CD14-positive monocyte (primary cell): ENCODE measurements at regions not wholly inside any gene's neighbourhood (a gene's known extent, or its start where the extent isn't known, plus 50 kb on each side); places are given as distances from the start of the nearest gene placed in this dataset.

ENCODE experiments used
- DNase-seq, 3 donors: peaks; one replicate each; pipeline ENCODE4 v3.0.0-alpha.2; 2011 to 2022
- H2AFZ ChIP-seq: 2 replicates; pipeline ENCODE4 v1.6.0; 2012; ENCODE audit warnings: mild to moderate bottlenecking, low read depth, low read length, inconsistent platforms; ENCODE audit not compliant: insufficient read depth, poor library complexity, severe bottlenecking
- H3K27ac ChIP-seq, 2 donors: 1 replicate in 1 of 2; 2 replicates in 1 of 2; pipeline ENCODE4 v1.5.1; 2012 to 2013; ENCODE audit warnings: low read length in 2 of 2, control low read depth in 1 of 2, inconsistent platforms in 1 of 2, low read depth in 1 of 2, mild to moderate bottlenecking in 1 of 2
- H3K27me3 ChIP-seq, 2 donors: one replicate each; pipeline versions ENCODE4 v1.6.0 to v1.6.1; 2011 to 2013; ENCODE audit warnings: low read length in 2 of 2; ENCODE audit not compliant: control insufficient read depth in 2 of 2, insufficient read depth in 2 of 2
- H3K36me3 ChIP-seq, 2 donors: replicated peaks in 1 of 2; 1 replicate in 1 of 2; 2 replicates in 1 of 2; pipeline versions ENCODE4 v1.5.1 to v1.6.1; 2012 to 2013; ENCODE audit warnings: low read length in 2 of 2, control low read depth in 1 of 2, inconsistent platforms in 1 of 2, mild to moderate bottlenecking in 1 of 2; ENCODE audit not compliant: insufficient read depth in 2 of 2, control insufficient read depth in 1 of 2
- H3K4me1 ChIP-seq, 2 donors: 1 replicate in 1 of 2; 2 replicates in 1 of 2; pipeline versions ENCODE4 v1.5.1 to v1.6.1; 2012 to 2013; ENCODE audit warnings: low read length in 2 of 2, control low read depth in 1 of 2, inconsistent platforms in 1 of 2, mild to moderate bottlenecking in 1 of 2, moderate library complexity in 1 of 2; ENCODE audit not compliant: insufficient read depth in 2 of 2, control insufficient read depth in 1 of 2
- H3K4me2 ChIP-seq: replicated peaks from 2 replicates; pipeline ENCODE3; 2012; ENCODE audit warnings: low read length, moderate library complexity, mild to moderate bottlenecking; ENCODE audit not compliant: poor library complexity, severe bottlenecking; ENCODE audit errors: extremely low read depth
- H3K4me3 ChIP-seq, 3 experiments: fragments of 200-600 bp in 1 of 3; sonication (generic) in 1 of 3; replicated peaks in 1 of 3; 1 replicate in 2 of 3; 2 replicates in 1 of 3; pipeline ENCODE4 v1.5.1; 2011 to 2013; ENCODE audit warnings: low read length in 3 of 3, mild to moderate bottlenecking in 3 of 3, control low read depth in 2 of 3, low read depth in 2 of 3, inconsistent platforms in 1 of 3, moderate library complexity in 1 of 3
- H3K79me2 ChIP-seq: 2 replicates; pipeline ENCODE4 v1.6.0; 2012; ENCODE audit warnings: mild to moderate bottlenecking, control low read depth, inconsistent platforms, low read length, moderate library complexity; ENCODE audit not compliant: insufficient read depth
- H3K9ac ChIP-seq: 2 replicates; pipeline ENCODE4 v1.6.0; 2017; ENCODE audit warnings: low read length, mild to moderate bottlenecking; ENCODE audit not compliant: insufficient read depth, poor library complexity, severe bottlenecking
- H3K9me3 ChIP-seq, 2 donors: replicated peaks in 1 of 2; 1 replicate in 1 of 2; 2 replicates in 1 of 2; pipeline versions ENCODE4 v1.5.1 to v1.6.1; 2012 to 2013; ENCODE audit warnings: low read length in 2 of 2, control low read depth in 1 of 2; ENCODE audit not compliant: control insufficient read depth in 1 of 2, insufficient read depth in 1 of 2
- H4K20me1 ChIP-seq: 2 replicates; pipeline ENCODE4 v1.6.0; 2012; ENCODE audit warnings: mild to moderate bottlenecking, low read length, control low read depth, moderate library complexity; ENCODE audit not compliant: insufficient read depth
- H3K27ac Mint-ChIP-seq, 7 donors: one replicate each; pipeline ENCODE4 v1.8.0; 2020; ENCODE audit warnings: mild to moderate bottlenecking in 7 of 7, mixed read lengths in 7 of 7, moderate library complexity in 6 of 7, inconsistent platforms in 2 of 7
- H3K27me3 Mint-ChIP-seq, 3 donors: one replicate each; pipeline ENCODE4 v1.8.0; 2021 to 2022; ENCODE audit warnings: low read depth in 3 of 3, mild to moderate bottlenecking in 3 of 3, mixed read lengths in 3 of 3, moderate library complexity in 3 of 3, inconsistent platforms in 1 of 3
- H3K36me3 Mint-ChIP-seq, 2 donors: one replicate each; pipeline ENCODE4 v1.8.0; 2020; ENCODE audit warnings: mixed read lengths in 2 of 2, inconsistent platforms in 1 of 2, mild to moderate bottlenecking in 1 of 2
- H3K4me1 Mint-ChIP-seq: one replicate; pipeline ENCODE4 v1.8.0; 2020; ENCODE audit warnings: mild to moderate bottlenecking, mixed read lengths
- H3K4me3 Mint-ChIP-seq, 2 donors: one replicate each; pipeline ENCODE4 v1.8.0; 2020; ENCODE audit warnings: mild to moderate bottlenecking in 2 of 2, mixed read lengths in 2 of 2, moderate library complexity in 1 of 2
- H3K9me3 Mint-ChIP-seq, 7 donors: one replicate each; pipeline ENCODE4 v1.8.0; 2020 to 2022; ENCODE audit warnings: mixed read lengths in 7 of 7, mild to moderate bottlenecking in 6 of 7, moderate library complexity in 6 of 7, inconsistent platforms in 2 of 7
- WGBS: methylation state at CpG from one replicate; pipeline ENCODE4 v1.1.5; 2013; ENCODE audit warnings: missing lambda C conversion rate; ENCODE audit not compliant: insufficient coverage; 5-methylcytosine and 5-hydroxymethylcytosine counted together
- intact Hi-C, 2 donors: fragments of 100-400 bp; cut with micrococcal nuclease; formaldehyde crosslinking; loops; one replicate each; pipeline versions ENCODE4 v1.15.0 to v1.15.1; 2023
- TF ChIP-seq, protein P1 (sequence below): fragments of 200-600 bp; IDR thresholded peaks from one replicate; pipeline ENCODE4 v1.8.0; 2022; ENCODE audit warnings: antibody characterized with exemption, mild to moderate bottlenecking

DNA sequence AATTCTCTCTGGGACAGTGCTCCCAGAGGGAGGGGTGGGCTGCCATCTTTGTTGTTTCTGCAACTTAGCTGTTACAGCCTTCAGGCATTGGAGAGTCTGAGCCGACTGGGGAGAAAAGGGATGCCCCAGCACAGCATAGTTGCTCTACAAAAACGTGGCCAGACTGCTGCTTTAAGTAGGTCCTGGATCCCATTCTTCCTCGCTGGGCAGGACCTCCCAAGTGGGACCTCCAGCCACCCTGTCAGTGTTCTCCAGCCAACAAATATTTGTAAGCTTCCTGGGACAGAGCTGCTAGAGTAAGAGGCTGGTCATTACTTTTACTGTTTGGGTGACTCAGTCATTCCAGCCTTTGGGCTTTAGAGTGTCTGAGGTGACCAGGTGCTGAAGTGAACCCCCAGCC is 292.7 kb upstream of the NREP start:
- Mint-ChIP-seq H3K36me3 (no peaks in the 10 kb centered on the region), H3K9me3 (peaks cover 20 to 38% (median 37%) of the 10 kb centered on the region in 7 donors), H3K4me3 (no peak overlapping the region), H3K27me3 (peaks cover 0 to 1% (median 0%) of the 10 kb centered on the region in 3 donors), H3K27ac (no peak overlapping the region), H3K4me1 (no peaks in the 10 kb centered on the region)
- Histone ChIP-seq H4K20me1 (no peaks in the 10 kb centered on the region), H3K4me2 (no peak overlapping the region), H3K9ac (no peak overlapping the region), H2AFZ (no peak overlapping the region), H3K4me3 (no peak overlapping the region), H3K27me3 (no peaks in the 10 kb centered on the region), H3K36me3 (no peaks in the 10 kb centered on the region), H3K27ac (no peak overlapping the region), H3K9me3 (peaks cover 18 to 31% of the 10 kb centered on the region in 2 donors), H3K79me2 (no peaks in the 10 kb centered on the region), H3K4me1 (no peaks in the 10 kb centered on the region)
- no peak for DNase-seq
- TF ChIP-seq, protein P1, sequence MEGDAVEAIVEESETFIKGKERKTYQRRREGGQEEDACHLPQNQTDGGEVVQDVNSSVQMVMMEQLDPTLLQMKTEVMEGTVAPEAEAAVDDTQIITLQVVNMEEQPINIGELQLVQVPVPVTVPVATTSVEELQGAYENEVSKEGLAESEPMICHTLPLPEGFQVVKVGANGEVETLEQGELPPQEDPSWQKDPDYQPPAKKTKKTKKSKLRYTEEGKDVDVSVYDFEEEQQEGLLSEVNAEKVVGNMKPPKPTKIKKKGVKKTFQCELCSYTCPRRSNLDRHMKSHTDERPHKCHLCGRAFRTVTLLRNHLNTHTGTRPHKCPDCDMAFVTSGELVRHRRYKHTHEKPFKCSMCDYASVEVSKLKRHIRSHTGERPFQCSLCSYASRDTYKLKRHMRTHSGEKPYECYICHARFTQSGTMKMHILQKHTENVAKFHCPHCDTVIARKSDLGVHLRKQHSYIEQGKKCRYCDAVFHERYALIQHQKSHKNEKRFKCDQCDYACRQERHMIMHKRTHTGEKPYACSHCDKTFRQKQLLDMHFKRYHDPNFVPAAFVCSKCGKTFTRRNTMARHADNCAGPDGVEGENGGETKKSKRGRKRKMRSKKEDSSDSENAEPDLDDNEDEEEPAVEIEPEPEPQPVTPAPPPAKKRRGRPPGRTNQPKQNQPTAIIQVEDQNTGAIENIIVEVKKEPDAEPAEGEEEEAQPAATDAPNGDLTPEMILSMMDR: no peak
- WGBS: 100% methylated on average over 1 of the region's 3 CpGs
- intact Hi-C loops: no loop called here

DNA sequence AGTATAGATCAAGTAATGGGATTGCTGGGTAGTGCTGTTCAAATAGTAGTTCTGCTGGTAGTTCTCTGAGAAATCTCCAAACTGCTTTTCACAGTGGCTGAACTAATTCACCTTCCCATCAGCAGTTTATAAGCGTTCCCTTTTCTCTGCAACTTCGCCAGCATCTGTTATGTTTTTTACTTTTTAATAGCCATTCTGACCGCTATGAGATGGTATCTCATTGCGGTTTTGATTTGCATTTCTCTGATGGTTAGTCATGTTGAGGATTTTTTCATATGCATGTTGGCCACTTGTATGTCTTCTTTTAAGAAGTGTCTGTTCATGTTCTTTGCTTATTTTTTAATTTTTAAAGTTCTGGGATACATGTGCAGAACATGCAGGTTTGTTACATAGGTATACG is 279.2 kb upstream of the NREP start:
- Mint-ChIP-seq H3K9me3 (peaks cover 2 to 11% (median 7%) of the 10 kb centered on the region in 7 donors), H3K36me3 (no peaks in the 10 kb centered on the region), H3K27ac (no peak overlapping the region), H3K27me3 (peaks cover 0 to 3% (median 0%) of the 10 kb centered on the region in 3 donors), H3K4me1 (no peaks in the 10 kb centered on the region), H3K4me3 (no peak overlapping the region)
- Histone ChIP-seq H4K20me1 (no peaks in the 10 kb centered on the region), H3K9ac (no peak overlapping the region), H3K27ac (no peak overlapping the region), H3K79me2 (no peaks in the 10 kb centered on the region), H3K4me3 (no peak overlapping the region), H3K9me3 (no peaks in the 10 kb centered on the region), H3K36me3 (no peaks in the 10 kb centered on the region), H3K4me2 (no peak overlapping the region), H2AFZ (no peak overlapping the region), H3K27me3 (no peaks in the 10 kb centered on the region), H3K4me1 (no peaks in the 10 kb centered on the region)
- intact Hi-C loops: no loop called here
- TF ChIP-seq, protein P1: no peak
- no peak for DNase-seq
- WGBS: 100% methylated on average over 1 of the region's 5 CpGs
